ENCODE measurements at regions not wholly inside any gene's neighbourhood (a gene's known extent, or its start where the extent isn't known, plus 50 kb on each side); places are given as distances from the start of the nearest gene placed in this dataset.

DNA sequence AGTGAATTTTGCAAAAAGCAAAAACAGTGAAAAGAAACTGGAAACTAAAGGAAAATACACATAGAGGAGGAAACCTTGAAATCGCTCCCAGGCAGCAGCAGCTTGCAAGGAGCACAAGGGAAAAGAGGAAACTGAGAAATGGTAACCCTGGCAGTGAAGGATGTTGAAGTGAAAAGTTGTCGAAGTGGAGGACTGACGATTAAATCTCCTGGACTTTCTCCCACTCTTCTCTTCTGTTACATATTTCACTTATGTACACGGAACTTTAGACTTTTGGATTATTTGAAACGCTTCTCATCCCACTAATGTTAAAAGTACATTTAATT is 388.8 kb upstream of the USP15 start:
- TF ChIP-seq, protein P1, sequence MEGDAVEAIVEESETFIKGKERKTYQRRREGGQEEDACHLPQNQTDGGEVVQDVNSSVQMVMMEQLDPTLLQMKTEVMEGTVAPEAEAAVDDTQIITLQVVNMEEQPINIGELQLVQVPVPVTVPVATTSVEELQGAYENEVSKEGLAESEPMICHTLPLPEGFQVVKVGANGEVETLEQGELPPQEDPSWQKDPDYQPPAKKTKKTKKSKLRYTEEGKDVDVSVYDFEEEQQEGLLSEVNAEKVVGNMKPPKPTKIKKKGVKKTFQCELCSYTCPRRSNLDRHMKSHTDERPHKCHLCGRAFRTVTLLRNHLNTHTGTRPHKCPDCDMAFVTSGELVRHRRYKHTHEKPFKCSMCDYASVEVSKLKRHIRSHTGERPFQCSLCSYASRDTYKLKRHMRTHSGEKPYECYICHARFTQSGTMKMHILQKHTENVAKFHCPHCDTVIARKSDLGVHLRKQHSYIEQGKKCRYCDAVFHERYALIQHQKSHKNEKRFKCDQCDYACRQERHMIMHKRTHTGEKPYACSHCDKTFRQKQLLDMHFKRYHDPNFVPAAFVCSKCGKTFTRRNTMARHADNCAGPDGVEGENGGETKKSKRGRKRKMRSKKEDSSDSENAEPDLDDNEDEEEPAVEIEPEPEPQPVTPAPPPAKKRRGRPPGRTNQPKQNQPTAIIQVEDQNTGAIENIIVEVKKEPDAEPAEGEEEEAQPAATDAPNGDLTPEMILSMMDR (IDR thresholded peaks at IDR 0.05), result no peak
- TF ChIP-seq POLR2A (IDR thresholded peaks at IDR 0.05), result no peak
- no peak for TF ChIP-seq EP300 (IDR thresholded peaks at IDR 0.05)
